Cardiac muscle cell (in vitro differentiated cells and primary cell): ENCODE measurements at regions not wholly inside any gene's neighbourhood (a gene's known extent, or its start where the extent isn't known, plus 50 kb on each side); places are given as distances from the start of the nearest gene placed in this dataset.
"Not testable (repeated sequence)": the region's sequence is repeated elsewhere in the genome, so short reads cannot be mapped to it uniquely, and the experiment has no call there.

Experiments used
- DNase-seq, 2 donors: peaks; one replicate each; pipeline versions ENCODE4 v3.0.0 to v3.0.0-alpha.2; 2010 to 2017; ENCODE audit warnings: low read depth in 1 of 2, low spot score in 1 of 2
- H3K27ac ChIP-seq: fragments of 200-600 bp; sonication (generic); 2 replicates; pipeline ENCODE4 v1.5.1; 2016
- H3K27me3 ChIP-seq: fragments of 200-600 bp; sonication (generic); 2 replicates; pipeline ENCODE4 v1.6.0; 2016; ENCODE audit warnings: control low read depth
- H3K36me3 ChIP-seq: fragments of 200-600 bp; sonication (generic); 2 replicates; pipeline ENCODE4 v1.5.1; 2016; ENCODE audit warnings: control low read depth
- H3K4me1 ChIP-seq: fragments of 200-600 bp; sonication (generic); 2 replicates; pipeline ENCODE4 v1.8.1; 2017; ENCODE audit warnings: low read depth, mild to moderate bottlenecking, mixed run types
- H3K4me3 ChIP-seq: fragments of 200-600 bp; sonication (generic); 2 replicates; pipeline ENCODE4 v1.5.1; 2016; ENCODE audit warnings: mild to moderate bottlenecking
- H3K9me3 ChIP-seq: fragments of 200-600 bp; sonication (generic); 2 replicates; pipeline ENCODE4 v1.5.1; 2017; ENCODE audit warnings: low read depth, mild to moderate bottlenecking, control low read depth
- CTCF ChIP-seq: IDR thresholded peaks from 2 replicates; pipeline ENCODE4 v1.5.1; 2012; ENCODE audit warnings: low read depth, mild to moderate bottlenecking, low read length

GRCh38 chr5:118354797-118355196, 633.5 kb downstream of the DTWD2 start:
- Histone ChIP-seq H3K27me3 (no peaks in the 10 kb centered on the region), H3K4me3 (no peak overlapping the region), H3K4me1 (no peaks in the 10 kb centered on the region), H3K36me3 (no peaks in the 10 kb centered on the region), H3K9me3 (no peaks in the 10 kb centered on the region), H3K27ac (no peak overlapping the region)
- TF ChIP-seq CTCF = no peak
- no peak for DNase-seq

GRCh38 chr5:118353970-118354369, 634.4 kb downstream of the DTWD2 start:
- TF ChIP-seq CTCF = no peak
- Histone ChIP-seq H3K36me3 (no peaks in the 10 kb centered on the region), H3K4me3 (no peak overlapping the region), H3K27ac (no peak overlapping the region), H3K4me1 (no peaks in the 10 kb centered on the region), H3K9me3 (no peaks in the 10 kb centered on the region), H3K27me3 (no peaks in the 10 kb centered on the region)
- no peak for DNase-seq

- H3K4me3 ChIP-seq = no peak overlapping the region
- DNase-seq = no peak
- no peaks in the 10 kb centered on the region for H3K4me1 ChIP-seq
- no peak for TF ChIP-seq CTCF
- H3K27me3 ChIP-seq = no peaks in the 10 kb centered on the region
- no peaks in the 10 kb centered on the region for H3K36me3 ChIP-seq
- H3K9me3 ChIP-seq = no peaks in the 10 kb centered on the region
- H3K27ac ChIP-seq = no peak overlapping the region
Measured at GRCh38 chr5:118336468-118336867, 651.9 kb downstream of the DTWD2 start.

- TF ChIP-seq CTCF = no peak
- Histone ChIP-seq H3K4me1 (no peaks in the 10 kb centered on the region), H3K9me3 (no peaks in the 10 kb centered on the region), H3K36me3 (no peaks in the 10 kb centered on the region), H3K4me3 (no peak overlapping the region), H3K27me3 (no peaks in the 10 kb centered on the region), H3K27ac (no peak overlapping the region)
- DNase-seq = no peak
Measured at GRCh38 chr5:118327389-118327788, 661.0 kb downstream of the DTWD2 start.

GRCh38 chr5:118326481-118327045, 661.8 kb downstream of the DTWD2 start:
- no peak for TF ChIP-seq CTCF
- Histone ChIP-seq H3K4me1 (no peaks in the 10 kb centered on the region), H3K36me3 (no peaks in the 10 kb centered on the region), H3K27me3 (no peaks in the 10 kb centered on the region), H3K9me3 (no peaks in the 10 kb centered on the region), H3K27ac (no peak overlapping the region), H3K4me3 (no peak overlapping the region)
- no peak for DNase-seq

- Histone ChIP-seq H3K36me3 (no peaks in the 10 kb centered on the region), H3K27ac (no peak overlapping the region), H3K9me3 (no peaks in the 10 kb centered on the region), H3K4me3 (no peak overlapping the region), H3K4me1 (no peaks in the 10 kb centered on the region), H3K27me3 (no peaks in the 10 kb centered on the region)
- TF ChIP-seq CTCF = no peak
- DNase-seq = no peak
Measured at GRCh38 chr5:118325931-118326330, 662.4 kb downstream of the DTWD2 start.

- H3K27ac ChIP-seq, DNase-seq, H3K4me3 ChIP-seq, H3K36me3 ChIP-seq, H3K4me1 ChIP-seq, H3K9me3 ChIP-seq, H3K27me3 ChIP-seq: not testable (repeated sequence)
Measured at GRCh38 chr5:118323723-118324122, 664.6 kb downstream of the DTWD2 start.
